Stimulated activated CD4-positive, alpha-beta T cell treated with anti-CD3 and anti-CD28 coated beads, Interleukin-2, amount 100 ng/mL, for 4 hours (primary cell): ENCODE measurements at regions not wholly inside any gene's neighbourhood (a gene's known extent, or its start where the extent isn't known, plus 50 kb on each side); places are given as distances from the start of the nearest gene placed in this dataset.

Source experiments
- DNase-seq: peaks from one replicate; pipeline ENCODE4 v3.0.0-alpha.2; 2020; ENCODE audit warnings: low read depth

- no peak for DNase-seq
Observed at GRCh38 chr14:97298736-97299135, 501.6 kb downstream of the VRK1 start.

- no peak for DNase-seq
Observed at GRCh38 chr14:97299661-97300060, 502.5 kb downstream of the VRK1 start.

- DNase-seq, result no peak
Observed at GRCh38 chr14:97301931-97302559, 504.9 kb downstream of the VRK1 start.

- no peak for DNase-seq
Observed at GRCh38 chr14:97306133-97306759, 509.1 kb downstream of the VRK1 start.

GRCh38 chr14:97306760-97307246 is 509.6 kb downstream of the VRK1 start:
- no peak for DNase-seq

- DNase-seq, result no peak
Observed at GRCh38 chr14:97311411-97311810, 514.2 kb downstream of the VRK1 start.

GRCh38 chr14:97312910-97313309 is 515.7 kb downstream of the VRK1 start:
- DNase-seq, result no peak

- DNase-seq, result no peak
Observed at GRCh38 chr14:97315790-97316189, 518.6 kb downstream of the VRK1 start.

GRCh38 chr14:97318380-97318779 is 521.2 kb downstream of the VRK1 start:
- DNase-seq, result no peak

GRCh38 chr14:97319691-97320090 is 522.5 kb downstream of the VRK1 start:
- DNase-seq, result no peak

GRCh38 chr14:97328743-97329142 is 531.6 kb downstream of the VRK1 start:
- DNase-seq, result no peak

- DNase-seq, result no peak
Observed at GRCh38 chr14:97329701-97330100, 532.5 kb downstream of the VRK1 start.

- no peak for DNase-seq
Observed at GRCh38 chr14:97331058-97331457, 533.9 kb downstream of the VRK1 start.

GRCh38 chr14:97331526-97331925 is 534.3 kb downstream of the VRK1 start:
- DNase-seq, result no peak

- DNase-seq, result no peak
Observed at GRCh38 chr14:97336179-97336578, 539.0 kb downstream of the VRK1 start.

GRCh38 chr14:97336816-97337215 is 539.6 kb downstream of the VRK1 start:
- no peak for DNase-seq

- DNase-seq, result no peak
Observed at GRCh38 chr14:97337267-97337666, 540.1 kb downstream of the VRK1 start.

GRCh38 chr14:97337670-97338069 is 540.5 kb downstream of the VRK1 start:
- no peak for DNase-seq

- DNase-seq, result no peak
Observed at GRCh38 chr14:97344666-97345065, 547.5 kb downstream of the VRK1 start.

- DNase-seq, result no peak
Observed at GRCh38 chr14:97346675-97347074, 549.5 kb downstream of the VRK1 start.

- DNase-seq, result no peak
Observed at GRCh38 chr14:97349463-97349862, 552.3 kb downstream of the VRK1 start.

- no peak for DNase-seq
Observed at GRCh38 chr14:97349946-97350345, 552.8 kb downstream of the VRK1 start.

- DNase-seq, result no peak
Observed at GRCh38 chr14:97350415-97350814, 553.2 kb downstream of the VRK1 start.
